Right lobe of liver (tissue), 6 donors: ENCODE measurements at regions not wholly inside any gene's neighbourhood (a gene's known extent, or its start where the extent isn't known, plus 50 kb on each side); places are given as distances from the start of the nearest gene placed in this dataset.

Experiments
- ATAC-seq, 4 donors: fragments of 200-7000 bp; cut with Tn5 transposase; one replicate each; pipeline ENCODE4 v1.9.1; 2020; ENCODE audit warnings: mild to moderate bottlenecking in 4 of 4, moderate library complexity in 4 of 4
- DNase-seq, 3 donors: peaks; one replicate each; pipeline ENCODE4 v3.0.0-alpha.2; 2020
- H3K27ac ChIP-seq, 3 donors: fragments of 200-600 bp; one replicate each; pipeline ENCODE4 v1.8.0; 2022
- H3K27me3 ChIP-seq, 2 donors: fragments of 200-600 bp; one replicate each; pipeline ENCODE4 v1.8.0; 2022
- H3K36me3 ChIP-seq, 4 donors: fragments of 200-600 bp; sonication (generic) in 1 of 4; one replicate each; pipeline versions ENCODE4 v1.5.1 to v1.8.0; 2017 to 2022; ENCODE audit warnings: control low read depth in 1 of 4
- H3K4me1 ChIP-seq, 4 donors: fragments of 200-600 bp; sonication (generic) in 1 of 4; one replicate each; pipeline versions ENCODE4 v1.5.1 to v1.8.0; 2017 to 2022; ENCODE audit warnings: control low read depth in 1 of 4
- H3K4me3 ChIP-seq, 3 donors: fragments of 200-600 bp; one replicate each; pipeline ENCODE4 v1.8.0; 2022
- H3K9me3 ChIP-seq, 4 donors: fragments of 200-600 bp; sonication (generic) in 1 of 4; one replicate each; pipeline versions ENCODE4 v1.5.1 to v1.8.0; 2017 to 2022; ENCODE audit warnings: control low read depth in 1 of 4
- CTCF ChIP-seq, 4 donors: fragments of 200-600 bp in 3 of 4; fragments of 450-650 bp in 1 of 4; IDR thresholded peaks; one replicate each; pipeline versions ENCODE4 v1.5.1 to v1.8.0; 2016 to 2022; ENCODE audit warnings: antibody characterized with exemption in 4 of 4, mild to moderate bottlenecking in 2 of 4
- POLR2A ChIP-seq: fragments of 450-650 bp; IDR thresholded peaks from one replicate; pipeline ENCODE4 v1.6.1; 2017; ENCODE audit warnings: antibody characterized with exemption, mild to moderate bottlenecking
- WGBS: methylation state at CpG from one replicate; pipeline ENCODE4 v1.1.6; 2018; ENCODE audit warnings: low coverage, low lambda C conversion rate; ENCODE audit not compliant: insufficient coverage; ENCODE audit errors: missing lambda C conversion rate; 5-methylcytosine and 5-hydroxymethylcytosine counted together
- intact Hi-C, 2 donors: fragments of 100-400 bp; cut with DNase I; formaldehyde crosslinking; loops; one replicate each; pipeline versions ENCODE4 v1.11.2 to v1.14.1; 2022
- donor health status: DM: no; HTN: yes; CAD: no.
- donor health status: DM: no; HTN: no; CAD: no.
- donor health status: DM: no; HTN: no; CAD: no.
- donor health status: DM: no; HTN: yes; CAD: no.
- donor health status: DM: no; HTN: yes; CAD: no.

DNA sequence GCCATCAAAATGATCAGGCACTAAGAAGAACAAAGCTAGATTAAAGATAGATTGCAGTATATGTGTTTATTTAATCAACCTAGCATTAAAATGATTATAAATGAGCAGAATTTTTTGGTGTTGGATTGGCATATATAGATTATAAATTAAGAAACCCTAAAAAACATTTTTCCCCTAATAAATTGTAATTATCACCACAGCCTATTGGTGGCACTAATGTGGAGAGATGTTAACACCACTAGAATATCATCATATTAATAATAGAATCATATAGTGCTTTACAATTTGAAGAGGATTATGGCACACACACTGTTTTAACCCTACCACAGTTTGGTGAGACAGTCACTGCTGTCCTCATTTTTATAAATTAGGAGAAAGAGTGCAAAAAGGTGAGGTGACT is 112.4 kb upstream of the RND3 start:
- ATAC-seq = no peak

DNA sequence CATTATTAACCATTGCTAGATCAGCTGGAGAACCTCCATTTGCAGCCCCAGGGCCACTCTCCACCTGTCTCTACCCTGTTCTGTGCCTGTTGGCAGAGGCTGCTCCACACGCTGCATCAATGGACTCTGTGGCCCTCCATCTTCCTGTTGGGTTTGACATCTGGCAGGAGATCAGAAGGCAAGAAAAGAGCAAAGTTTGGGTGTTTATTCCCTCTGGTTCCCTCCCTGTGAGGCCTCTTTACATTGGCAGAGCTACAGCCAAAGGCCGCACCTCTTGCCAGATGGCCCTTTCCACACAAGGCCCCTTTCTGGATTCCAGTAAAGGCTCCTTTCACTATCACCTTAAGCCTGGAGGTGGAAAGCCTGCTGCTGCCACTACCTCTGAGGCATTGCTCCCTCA is 110.9 kb upstream of the RND3 start:
- peak; percentile 80 to 94 (median 88) for ATAC-seq
- peak; percentile 30 to 79 (median 75) for DNase-seq
- Histone ChIP-seq H3K4me3 (no peak overlapping the region), H3K36me3 (no peaks in the 10 kb centered on the region), H3K9me3 (no peaks in the 10 kb centered on the region), H3K4me1 (peaks cover 0 to 23% (median 4%) of the 10 kb centered on the region in 4 donors), H3K27ac (peak overlapping the region in 1 of 3 donors; percentile 68), H3K27me3 (no peaks in the 10 kb centered on the region)
- TF ChIP-seq CTCF (IDR thresholded peaks at IDR 0.05) (no peak), POLR2A (no peak)
- 33% methylated on average over 1 of the region's 2 CpGs for WGBS
- intact Hi-C loops = no loop called here

More for the DNA sequence above, 112.4 kb upstream of the RND3 start:
- peaks cover 0 to 23% (median 4%) of the 10 kb centered on the region in 4 donors for H3K4me1 ChIP-seq
- no peaks in the 10 kb centered on the region for H3K36me3 ChIP-seq
- no peak for DNase-seq
- TF ChIP-seq POLR2A = no peak
- peak in 2 of 4 donors; percentile 4 to 29 for TF ChIP-seq CTCF (IDR thresholded peaks at IDR 0.05)
- peak overlapping the region in 1 of 3 donors; percentile 4 for H3K27ac ChIP-seq
- intact Hi-C loops = no loop called here
- H3K4me3 ChIP-seq = no peak overlapping the region
- no peaks in the 10 kb centered on the region for H3K9me3 ChIP-seq
- H3K27me3 ChIP-seq = no peaks in the 10 kb centered on the region

- H3K27ac ChIP-seq = no peak overlapping the region
- DNase-seq = no peak
- no peaks in the 10 kb centered on the region for H3K36me3 ChIP-seq
- H3K4me3 ChIP-seq = no peak overlapping the region
- TF ChIP-seq POLR2A (no peak), CTCF (IDR thresholded peaks at IDR 0.05) (no peak)
- H3K4me1 ChIP-seq = peaks cover 0 to 15% (median 4%) of the 10 kb centered on the region in 4 donors
- 77% methylated on average over 3 of the region's 4 CpGs for WGBS
- no peaks in the 10 kb centered on the region for H3K9me3 ChIP-seq
- ATAC-seq = no peak
- intact Hi-C loops = no loop called here
- H3K27me3 ChIP-seq = no peaks in the 10 kb centered on the region
Measured at GRCh38 chr2:150595803-150596470, 108.5 kb upstream of the RND3 start.

GRCh38 chr2:150594299-150594698 is 106.8 kb upstream of the RND3 start:
- WGBS = 90% methylated on average over 5 of the region's 5 CpGs
- Histone ChIP-seq H3K4me3 (no peak overlapping the region), H3K4me1 (peaks cover 0 to 18% (median 4%) of the 10 kb centered on the region in 4 donors), H3K36me3 (no peaks in the 10 kb centered on the region), H3K9me3 (no peaks in the 10 kb centered on the region), H3K27me3 (no peaks in the 10 kb centered on the region), H3K27ac (no peak overlapping the region)
- no peak for TF ChIP-seq CTCF (IDR thresholded peaks at IDR 0.05)
- TF ChIP-seq POLR2A = no peak
- ATAC-seq = no peak
- DNase-seq = no peak
- intact Hi-C loops = no loop called here
